Endodermal cell (in vitro differentiated cells): ENCODE measurements at regions not wholly inside any gene's neighbourhood (a gene's known extent, or its start where the extent isn't known, plus 50 kb on each side); places are given as distances from the start of the nearest gene placed in this dataset.

ENCODE experiments used
- DNase-seq: peaks from one replicate; pipeline ENCODE4 v3.0.0-alpha.2; 2017
- H3K27ac ChIP-seq: 2 replicates; pipeline ENCODE4 v1.5.1; 2013; ENCODE audit warnings: mild to moderate bottlenecking, low read depth, low read length, moderate library complexity
- H3K27me3 ChIP-seq: 2 replicates; pipeline ENCODE4 v1.6.1; 2013; ENCODE audit warnings: mild to moderate bottlenecking, low read length, moderate library complexity; ENCODE audit not compliant: insufficient read depth, control insufficient read depth, poor library complexity, severe bottlenecking
- H3K36me3 ChIP-seq: 2 replicates; pipeline ENCODE4 v1.7.0; 2013; ENCODE audit warnings: mild to moderate bottlenecking, low read length, moderate library complexity; ENCODE audit not compliant: control insufficient read depth, insufficient read depth
- H3K4me1 ChIP-seq: one replicate; pipeline ENCODE4 v1.7.0; 2013; ENCODE audit warnings: low read length; ENCODE audit not compliant: control insufficient read depth, insufficient read depth
- H3K4me3 ChIP-seq: 2 replicates; pipeline ENCODE4 v1.5.1; 2013; ENCODE audit warnings: mild to moderate bottlenecking, low read length, moderate library complexity
- H3K9ac ChIP-seq: 2 replicates; pipeline ENCODE4 v1.6.1; 2013; ENCODE audit warnings: mild to moderate bottlenecking, low read length, moderate library complexity; ENCODE audit not compliant: poor library complexity, severe bottlenecking; ENCODE audit errors: extremely low read depth
- H3K9me3 ChIP-seq: 2 replicates; pipeline ENCODE4 v1.6.1; 2013; ENCODE audit warnings: mild to moderate bottlenecking, low read length, moderate library complexity; ENCODE audit not compliant: control insufficient read depth
- H3K27ac Mint-ChIP-seq: 2 replicates; pipeline ENCODE4 v1.8.0; 2020; ENCODE audit warnings: mixed read lengths
- H3K27me3 Mint-ChIP-seq: 2 replicates; pipeline ENCODE4 v1.8.0; 2021; ENCODE audit warnings: mild to moderate bottlenecking, mixed read lengths; ENCODE audit not compliant: insufficient read depth
- H3K36me3 Mint-ChIP-seq: 2 replicates; pipeline ENCODE4 v1.8.0; 2020; ENCODE audit warnings: low read depth, mixed read lengths
- H3K4me1 Mint-ChIP-seq: 2 replicates; pipeline ENCODE4 v1.8.0; 2020; ENCODE audit warnings: mixed read lengths
- H3K4me3 Mint-ChIP-seq: 2 replicates; pipeline ENCODE4 v1.8.0; 2020; ENCODE audit warnings: mild to moderate bottlenecking, moderate library complexity, mixed read lengths
- H3K9me3 Mint-ChIP-seq: 2 replicates; pipeline ENCODE4 v1.8.0; 2020; ENCODE audit warnings: mild to moderate bottlenecking, mixed read lengths
- WGBS, 2 experiments: methylation state at CpG; one replicate each; pipeline versions ENCODE4 v1.1.5 to v1.1.7; 2013; ENCODE audit warnings: missing lambda C conversion rate in 2 of 2, mixed read lengths in 1 of 2; ENCODE audit not compliant: insufficient coverage in 1 of 2, insufficient read length in 1 of 2; 5-methylcytosine and 5-hydroxymethylcytosine counted together
- TF ChIP-seq, protein P1 (sequence below): fragments of 200-600 bp; sonication (generic); conservative IDR thresholded peaks from 2 replicates; pipeline ENCODE4 v1.5.0; 2021; ENCODE audit warnings: antibody characterized with exemption, mild to moderate bottlenecking

- Mint-ChIP-seq H3K9me3 (peaks cover 100% of the 10 kb centered on the region), H3K4me3 (no peak overlapping the region), H3K36me3 (no peaks in the 10 kb centered on the region), H3K27me3 (peaks cover 6% of the 10 kb centered on the region), H3K4me1 (no peaks in the 10 kb centered on the region), H3K27ac (no peak overlapping the region)
- no peak overlapping the region for H3K27ac ChIP-seq
- no peaks in the 10 kb centered on the region for H3K4me1 ChIP-seq
- H3K9me3 ChIP-seq = peaks cover 29% of the 10 kb centered on the region
- WGBS, 2 experiments = 75 to 79% methylated on average over 20 to 25 of the region's 25 CpGs
- H3K4me3 ChIP-seq = no peak overlapping the region
- TF ChIP-seq, protein P1, sequence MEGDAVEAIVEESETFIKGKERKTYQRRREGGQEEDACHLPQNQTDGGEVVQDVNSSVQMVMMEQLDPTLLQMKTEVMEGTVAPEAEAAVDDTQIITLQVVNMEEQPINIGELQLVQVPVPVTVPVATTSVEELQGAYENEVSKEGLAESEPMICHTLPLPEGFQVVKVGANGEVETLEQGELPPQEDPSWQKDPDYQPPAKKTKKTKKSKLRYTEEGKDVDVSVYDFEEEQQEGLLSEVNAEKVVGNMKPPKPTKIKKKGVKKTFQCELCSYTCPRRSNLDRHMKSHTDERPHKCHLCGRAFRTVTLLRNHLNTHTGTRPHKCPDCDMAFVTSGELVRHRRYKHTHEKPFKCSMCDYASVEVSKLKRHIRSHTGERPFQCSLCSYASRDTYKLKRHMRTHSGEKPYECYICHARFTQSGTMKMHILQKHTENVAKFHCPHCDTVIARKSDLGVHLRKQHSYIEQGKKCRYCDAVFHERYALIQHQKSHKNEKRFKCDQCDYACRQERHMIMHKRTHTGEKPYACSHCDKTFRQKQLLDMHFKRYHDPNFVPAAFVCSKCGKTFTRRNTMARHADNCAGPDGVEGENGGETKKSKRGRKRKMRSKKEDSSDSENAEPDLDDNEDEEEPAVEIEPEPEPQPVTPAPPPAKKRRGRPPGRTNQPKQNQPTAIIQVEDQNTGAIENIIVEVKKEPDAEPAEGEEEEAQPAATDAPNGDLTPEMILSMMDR = no peak
- H3K9ac ChIP-seq = no peak overlapping the region
- DNase-seq = peak; percentile 19
- no peaks in the 10 kb centered on the region for H3K36me3 ChIP-seq
- no peaks in the 10 kb centered on the region for H3K27me3 ChIP-seq
Observed at GRCh38 chr12:34400986-34401658, 378.8 kb downstream of the ALG10 start.

GRCh38 chr12:34401659-34402227, 379.4 kb downstream of the ALG10 start:
- Histone ChIP-seq H3K4me1 (no peaks in the 10 kb centered on the region), H3K27me3 (no peaks in the 10 kb centered on the region), H3K9ac (no peak overlapping the region), H3K36me3 (no peaks in the 10 kb centered on the region), H3K4me3 (no peak overlapping the region), H3K27ac (no peak overlapping the region), H3K9me3 (peaks cover 35% of the 10 kb centered on the region)
- peaks cover 6% of the 10 kb centered on the region for H3K27me3 Mint-ChIP-seq
- 56 to 63% methylated on average over 15 to 28 of the region's 28 CpGs for WGBS, 2 experiments
- TF ChIP-seq, protein P1 = no peak
- H3K4me3 Mint-ChIP-seq = no peak overlapping the region
- H3K27ac Mint-ChIP-seq = no peak overlapping the region
- no peaks in the 10 kb centered on the region for H3K36me3 Mint-ChIP-seq
- no peaks in the 10 kb centered on the region for H3K4me1 Mint-ChIP-seq
- peaks cover 100% of the 10 kb centered on the region for H3K9me3 Mint-ChIP-seq
- DNase-seq = peak; percentile 21

GRCh38 chr12:34402228-34402898, 380.1 kb downstream of the ALG10 start:
- H3K36me3 ChIP-seq = no peaks in the 10 kb centered on the region
- TF ChIP-seq, protein P1 = no peak
- H3K9ac ChIP-seq = no peak overlapping the region
- H3K4me3 ChIP-seq = no peak overlapping the region
- H3K27me3 ChIP-seq = no peaks in the 10 kb centered on the region
- no peaks in the 10 kb centered on the region for H3K4me1 ChIP-seq
- H3K4me3 Mint-ChIP-seq = no peak overlapping the region
- H3K36me3 Mint-ChIP-seq = peaks cover 3% of the 10 kb centered on the region
- no peak overlapping the region for H3K27ac Mint-ChIP-seq
- H3K27me3 Mint-ChIP-seq = peaks cover 6% of the 10 kb centered on the region
- no peak overlapping the region for H3K27ac ChIP-seq
- H3K9me3 Mint-ChIP-seq = peaks cover 100% of the 10 kb centered on the region
- peaks cover 41% of the 10 kb centered on the region for H3K9me3 ChIP-seq
- peak; percentile 22 for DNase-seq
- WGBS, 2 experiments = 78 to 85% methylated on average over 16 to 30 of the region's 30 CpGs
- H3K4me1 Mint-ChIP-seq = no peaks in the 10 kb centered on the region
